GM12891 (cell line): ENCODE measurements at regions not wholly inside any gene's neighbourhood (a gene's known extent, or its start where the extent isn't known, plus 50 kb on each side); places are given as distances from the start of the nearest gene placed in this dataset.

Source experiments
- DNase-seq: peaks from one replicate; pipeline ENCODE4 v3.0.0; 2011; ENCODE audit warnings: low spot score; ENCODE audit not compliant: insufficient read length
- FAIRE-seq: peaks from 2 replicates; lab custom pipeline; 2011; peaks lifted over from hg19 to GRCh38; lab: Jason Lieb, UNC
- PAX5 ChIP-seq: IDR thresholded peaks from 2 replicates; pipeline ENCODE4 v1.6.1; 2011; ENCODE audit warnings: low read length, moderate library complexity, mild to moderate bottlenecking; ENCODE audit not compliant: insufficient read depth, severe bottlenecking
- POLR2A ChIP-seq: IDR thresholded peaks from 2 replicates; pipeline ENCODE4 v1.6.1; 2011; ENCODE audit warnings: low read depth, low read length, control low read depth
- POLR2AphosphoS5 ChIP-seq: IDR thresholded peaks from 2 replicates; pipeline ENCODE4 v1.6.1; 2011; ENCODE audit warnings: low read depth, low read length, control low read depth
- POU2F2 ChIP-seq: IDR thresholded peaks from 2 replicates; pipeline ENCODE4 v1.6.1; 2011; ENCODE audit warnings: low read depth, mild to moderate bottlenecking, control low read depth, low read length, moderate library complexity
- SPI1 ChIP-seq: IDR thresholded peaks from 2 replicates; pipeline ENCODE4 v1.6.1; 2011; ENCODE audit warnings: low read depth, low read length, control low read depth
- TAF1 ChIP-seq: IDR thresholded peaks from 2 replicates; pipeline ENCODE4 v1.6.1; 2011; ENCODE audit warnings: low read depth, low read length, control low read depth

DNA sequence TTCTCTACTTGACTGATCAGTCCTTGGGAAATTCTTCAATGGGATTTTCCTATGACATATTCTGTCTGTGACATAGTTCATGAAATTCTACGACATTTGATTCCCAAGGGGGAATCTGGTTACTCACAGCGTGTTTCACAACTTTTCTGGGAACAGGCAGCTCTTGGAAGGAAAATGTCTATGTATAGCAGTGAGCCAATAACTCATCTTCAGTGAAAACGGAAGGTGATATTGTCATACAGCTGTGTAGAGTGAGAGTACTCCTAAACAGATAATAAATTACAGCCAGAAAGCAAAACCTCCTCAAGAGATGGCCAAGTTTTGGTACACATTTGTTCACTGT lies 91.4 kb downstream of the C9orf152 start:
- FAIRE-seq = no peak
- DNase-seq = no peak
- TF ChIP-seq POU2F2 (no peak), POLR2AphosphoS5 (no peak), SPI1 (no peak), PAX5 (no peak), POLR2A (no peak), TAF1 (no peak)

DNA sequence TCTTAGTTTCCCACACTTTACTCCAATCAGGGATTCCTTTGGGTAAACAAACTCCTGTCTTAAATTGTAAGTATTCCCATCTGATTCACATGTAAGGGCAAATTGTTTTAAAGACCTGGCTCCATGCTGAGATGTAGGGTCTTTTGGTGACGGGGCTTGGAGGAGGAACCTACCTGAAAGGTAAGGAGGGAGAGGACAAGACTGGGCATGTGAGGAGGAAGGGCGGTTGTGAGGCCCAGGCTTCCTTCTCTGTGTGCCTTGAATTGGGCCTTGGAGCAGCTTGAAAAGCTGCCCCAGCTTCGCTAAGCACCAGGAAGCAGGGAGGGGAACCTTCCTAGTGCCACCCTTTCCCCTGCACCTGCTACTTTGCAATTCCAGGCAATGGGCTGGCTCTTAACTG lies 86.8 kb downstream of the C9orf152 start:
- DNase-seq (no peak), FAIRE-seq (no peak)
- TF ChIP-seq POLR2A (no peak), POU2F2 (no peak), TAF1 (no peak), PAX5 (no peak), POLR2AphosphoS5 (no peak), SPI1 (no peak)

- FAIRE-seq = no peak
- DNase-seq = no peak
- no peak for TF ChIP-seq POLR2A
- no peak for TF ChIP-seq TAF1
- TF ChIP-seq SPI1 = no peak
- TF ChIP-seq POU2F2 = no peak
- TF ChIP-seq POLR2AphosphoS5 = no peak
- TF ChIP-seq PAX5 = no peak
These were observed 84.4 kb downstream of the C9orf152 start for GRCh38 chr9:110123341-110124095.

- no peak for FAIRE-seq
- DNase-seq = no peak
- TF ChIP-seq POLR2A (no peak), SPI1 (no peak), POLR2AphosphoS5 (no peak), PAX5 (no peak), POU2F2 (no peak), TAF1 (no peak)
These were observed 83.5 kb downstream of the C9orf152 start for GRCh38 chr9:110124439-110124838.

GRCh38 chr9:110125207-110125751 lies 82.7 kb downstream of the C9orf152 start:
- DNase-seq (no peak), FAIRE-seq (no peak)
- TF ChIP-seq POLR2AphosphoS5 (no peak), POU2F2 (no peak), TAF1 (no peak), PAX5 (no peak), POLR2A (no peak), SPI1 (no peak)

DNA sequence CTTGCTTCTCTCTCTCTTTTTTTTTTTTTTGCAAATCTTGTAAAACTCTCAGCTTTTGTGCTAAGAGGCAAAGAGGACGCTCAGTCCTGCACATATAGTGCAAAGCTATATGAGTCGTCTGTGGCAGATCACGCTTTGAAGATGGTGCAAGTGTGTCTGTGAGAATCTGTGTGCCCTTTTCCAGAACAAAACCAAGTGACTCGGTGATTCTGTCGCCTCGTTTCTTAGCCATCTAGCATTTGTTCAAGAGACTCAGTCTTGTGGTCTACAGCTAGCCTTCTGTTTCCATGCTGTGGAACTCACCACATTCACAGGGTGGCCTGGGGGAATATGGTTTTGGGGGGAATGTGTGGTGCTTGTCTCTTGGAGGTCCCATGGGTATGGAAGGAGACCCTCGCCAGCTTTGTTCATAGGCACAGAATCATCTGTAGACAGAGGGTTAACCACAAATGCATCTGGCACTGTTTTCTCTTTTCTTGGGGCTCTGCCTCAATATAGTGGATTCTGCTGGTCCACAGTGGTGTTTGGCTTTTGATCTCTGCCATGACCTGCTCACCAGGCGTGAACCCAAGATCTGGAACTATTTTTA lies 82.1 kb downstream of the C9orf152 start:
- FAIRE-seq = no peak
- DNase-seq = no peak
- TF ChIP-seq POLR2A (no peak), TAF1 (no peak), POLR2AphosphoS5 (no peak), PAX5 (no peak), SPI1 (no peak), POU2F2 (no peak)

- DNase-seq (no peak), FAIRE-seq (no peak)
- TF ChIP-seq PAX5 (no peak), POLR2A (no peak), TAF1 (no peak), SPI1 (no peak), POU2F2 (no peak), POLR2AphosphoS5 (no peak)
These were observed 81.4 kb downstream of the C9orf152 start for GRCh38 chr9:110126499-110126941.

GRCh38 chr9:110126986-110127864 lies 80.7 kb downstream of the C9orf152 start:
- no peak for DNase-seq
- no peak for FAIRE-seq
- TF ChIP-seq SPI1 (no peak), POU2F2 (no peak), POLR2A (no peak), POLR2AphosphoS5 (no peak), TAF1 (no peak), PAX5 (no peak)

DNA sequence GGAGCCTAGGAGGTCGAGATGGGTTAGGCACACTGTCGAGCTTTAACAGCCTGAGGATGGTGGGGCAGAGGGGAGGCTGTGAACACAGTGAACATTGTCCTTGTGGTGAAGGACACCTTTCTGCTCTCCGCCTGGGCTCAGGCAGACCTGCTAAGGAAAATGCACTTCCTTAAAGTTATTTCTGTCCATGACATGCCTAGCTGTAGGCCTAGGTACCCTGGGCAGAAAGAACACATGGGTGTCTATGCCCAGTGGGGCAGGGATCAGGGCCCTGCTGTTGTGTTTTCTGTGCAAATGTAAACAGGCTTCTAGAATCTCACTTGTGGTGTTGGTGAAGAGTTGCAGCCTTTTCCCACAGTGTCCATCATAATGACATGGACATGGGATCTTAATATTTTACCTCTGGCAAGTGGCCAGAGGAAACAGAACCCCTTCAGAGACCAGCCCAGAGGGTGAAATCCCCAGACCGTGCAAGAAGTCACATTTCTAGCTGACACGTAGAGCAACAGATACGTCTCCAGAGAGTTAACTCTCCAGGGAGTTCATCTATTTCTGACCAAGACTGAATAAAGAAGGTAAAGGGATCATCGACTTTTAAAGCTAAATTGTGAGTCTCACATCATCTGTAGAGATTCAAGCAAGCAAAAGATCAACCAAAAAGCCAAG lies 79.2 kb downstream of the C9orf152 start:
- TF ChIP-seq POLR2A = no peak
- TF ChIP-seq POLR2AphosphoS5 = peak; percentile 24; the same call in 1 of the 2 replicates
- TF ChIP-seq TAF1 = no peak
- no peak for TF ChIP-seq POU2F2
- TF ChIP-seq SPI1 = peak; percentile 68
- TF ChIP-seq PAX5 = no peak
- no peak for DNase-seq
- FAIRE-seq = peak; percentile 58
